ENCODE measurements at regions not wholly inside any gene's neighbourhood (a gene's known extent, or its start where the extent isn't known, plus 50 kb on each side); places are given as distances from the start of the nearest gene placed in this dataset.

- DNase-seq: no peak
These were observed 182.2 kb upstream of the GSC start for GRCh38 chr14:94952097-94952496.

- DNase-seq: no peak
These were observed 176.3 kb upstream of the GSC start for GRCh38 chr14:94946244-94946643.

- no peak for DNase-seq
These were observed 175.7 kb upstream of the GSC start for GRCh38 chr14:94945615-94946014.

GRCh38 chr14:94944636-94945258 lies 174.8 kb upstream of the GSC start:
- no peak for DNase-seq

- no peak for DNase-seq
These were observed 172.7 kb upstream of the GSC start for GRCh38 chr14:94942601-94943000.

GRCh38 chr14:94941311-94941710 lies 171.4 kb upstream of the GSC start:
- DNase-seq: no peak

- DNase-seq: no peak
These were observed 170.5 kb upstream of the GSC start for GRCh38 chr14:94940263-94940993.

- no peak for DNase-seq
These were observed 168.1 kb upstream of the GSC start for GRCh38 chr14:94938016-94938415.

GRCh38 chr14:94936901-94937685 lies 167.2 kb upstream of the GSC start:
- DNase-seq: no peak

GRCh38 chr14:94936401-94936892 lies 166.5 kb upstream of the GSC start:
- DNase-seq: no peak

GRCh38 chr14:94935706-94936300 lies 165.9 kb upstream of the GSC start:
- DNase-seq: no peak

GRCh38 chr14:94934276-94934810 lies 164.4 kb upstream of the GSC start:
- no peak for DNase-seq

- no peak for DNase-seq
These were observed 163.6 kb upstream of the GSC start for GRCh38 chr14:94933486-94933885.

- DNase-seq: no peak
These were observed 162.7 kb upstream of the GSC start for GRCh38 chr14:94932589-94932988.

- DNase-seq: no peak
These were observed 160.8 kb upstream of the GSC start for GRCh38 chr14:94930690-94931089.

GRCh38 chr14:94929354-94929753 lies 159.4 kb upstream of the GSC start:
- DNase-seq: no peak

GRCh38 chr14:94926176-94926575 lies 156.3 kb upstream of the GSC start:
- DNase-seq: no peak

- no peak for DNase-seq
These were observed 155.7 kb upstream of the GSC start for GRCh38 chr14:94925416-94926173.

- DNase-seq: no peak
These were observed 154.3 kb upstream of the GSC start for GRCh38 chr14:94924189-94924588.

- DNase-seq: no peak
These were observed 153.9 kb upstream of the GSC start for GRCh38 chr14:94923786-94924185.

- no peak for DNase-seq
These were observed 152.8 kb upstream of the GSC start for GRCh38 chr14:94922595-94923239.
